ENCODE measurements at regions not wholly inside any gene's neighbourhood (a gene's known extent, or its start where the extent isn't known, plus 50 kb on each side); places are given as distances from the start of the nearest gene placed in this dataset.
"Not testable (repeated sequence)": the region's sequence is repeated elsewhere in the genome, so short reads cannot be mapped to it uniquely, and the experiment has no call there.

DNA sequence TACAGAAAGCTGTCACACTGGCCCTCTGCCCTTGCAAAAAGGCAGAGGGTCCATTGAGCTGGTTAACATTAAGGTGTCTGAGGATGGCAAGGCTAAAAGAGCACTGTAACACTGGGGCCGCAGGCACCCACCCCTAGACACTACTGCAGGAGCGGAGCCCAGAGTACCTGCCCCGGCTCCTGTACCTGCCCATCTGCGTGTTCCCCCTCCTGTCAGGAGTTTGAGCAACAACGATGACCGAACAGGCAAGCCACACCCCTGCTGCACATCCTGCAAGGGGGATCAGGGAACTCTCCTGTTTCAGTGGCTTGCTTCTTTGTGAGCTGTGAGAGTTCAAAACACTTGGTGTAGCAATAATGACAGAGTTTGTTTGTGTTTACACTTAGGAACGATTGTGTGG lies 117.4 kb upstream of the STARD13 start:
- no peak for DNase-seq (ENCODE audit: low read depth in 6 of 9, low spot score in 9 of 9)
- WGBS, result 92% methylated on average over 7 of the region's 7 CpGs

DNA sequence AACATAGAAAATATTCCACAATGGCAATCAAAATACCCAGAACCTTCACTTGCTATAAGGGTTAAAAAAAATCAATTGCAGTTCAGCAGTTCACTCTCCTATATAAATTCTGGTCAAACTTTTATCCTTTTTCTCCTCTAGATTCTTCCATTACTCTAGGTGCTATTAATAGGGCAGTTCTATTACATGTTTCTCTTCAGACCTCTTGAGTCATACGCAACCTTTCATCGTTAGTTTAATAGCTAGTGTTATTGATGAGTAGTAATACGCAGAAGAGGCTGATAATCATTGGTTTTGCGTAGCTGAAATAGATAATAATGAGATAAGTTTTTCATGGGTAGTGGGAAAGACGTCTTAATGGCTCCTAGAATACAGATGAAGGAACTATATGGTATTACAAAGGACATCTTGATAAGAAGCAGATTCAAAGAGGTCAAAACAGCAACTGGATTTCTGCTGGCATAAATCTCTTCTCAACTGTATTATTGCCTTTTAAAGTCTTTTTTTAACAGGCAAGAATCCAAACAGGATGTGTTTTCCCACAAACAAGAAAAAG lies 118.3 kb upstream of the STARD13 start:
- whole genome bisulfite sequencing, result 95% methylated on average over 5 of the region's 5 CpGs
- H3K4me3 ChIP-seq (ENCODE audit: low read length in 2 of 2), result no peak overlapping the region
- H3K9me3 ChIP-seq (ENCODE audit: control insufficient read depth in 2 of 2, insufficient read depth in 1 of 2, low read length in 1 of 2), result no peaks in the 10 kb centered on the region
- no peaks in the 10 kb centered on the region for H3K36me3 ChIP-seq (ENCODE audit: control insufficient read depth in 2 of 2, insufficient read depth in 2 of 2, low read length in 1 of 2)
- no peaks in the 10 kb centered on the region for H3K27me3 ChIP-seq (ENCODE audit: control insufficient read depth in 2 of 2, insufficient read depth in 1 of 2, low read length in 1 of 2)
- no peak for DNase-seq (ENCODE audit: low read depth in 6 of 9, low spot score in 9 of 9)
- H3K27ac ChIP-seq (ENCODE audit: low read depth in 1 of 2, low read length in 1 of 2), result no peak overlapping the region
- H3K4me1 ChIP-seq (ENCODE audit: control insufficient read depth in 2 of 2, insufficient read depth in 2 of 2, low read length in 2 of 2), result no peaks in the 10 kb centered on the region

More for the DNA sequence above, 117.4 kb upstream of the STARD13 start:
- H3K4me3 ChIP-seq (ENCODE audit: low read length in 2 of 2), result no peak overlapping the region
- no peaks in the 10 kb centered on the region for H3K27me3 ChIP-seq (ENCODE audit: control insufficient read depth in 2 of 2, insufficient read depth in 1 of 2, low read length in 1 of 2)
- no peaks in the 10 kb centered on the region for H3K36me3 ChIP-seq (ENCODE audit: control insufficient read depth in 2 of 2, insufficient read depth in 2 of 2, low read length in 1 of 2)
- H3K27ac ChIP-seq (ENCODE audit: low read depth in 1 of 2, low read length in 1 of 2), result no peak overlapping the region
- no peaks in the 10 kb centered on the region for H3K4me1 ChIP-seq (ENCODE audit: control insufficient read depth in 2 of 2, insufficient read depth in 2 of 2, low read length in 2 of 2)
- no peaks in the 10 kb centered on the region for H3K9me3 ChIP-seq (ENCODE audit: control insufficient read depth in 2 of 2, insufficient read depth in 1 of 2, low read length in 1 of 2)

DNA sequence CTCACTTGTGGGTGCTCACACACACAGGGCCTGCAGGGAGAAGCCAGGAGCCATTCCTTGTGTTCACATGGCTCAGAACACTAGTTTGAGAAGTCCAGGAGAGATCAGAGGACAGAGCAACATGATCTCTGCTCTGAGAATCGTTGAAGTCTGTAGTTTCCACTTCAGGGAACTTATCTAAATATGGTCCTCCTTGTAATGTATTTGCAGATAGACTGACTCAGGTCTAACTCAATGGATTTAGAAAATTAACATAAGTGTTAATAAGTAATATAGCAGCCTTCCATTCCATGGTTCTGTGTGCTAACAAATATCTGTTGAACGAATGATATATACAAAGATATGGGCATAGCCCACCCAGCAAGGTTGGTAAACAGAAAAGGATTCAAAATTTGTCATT lies 119.8 kb upstream of the STARD13 start:
- no peak overlapping the region for H3K27ac ChIP-seq (ENCODE audit: low read depth in 1 of 2, low read length in 1 of 2)
- no peaks in the 10 kb centered on the region for H3K27me3 ChIP-seq (ENCODE audit: control insufficient read depth in 2 of 2, insufficient read depth in 1 of 2, low read length in 1 of 2)
- DNase-seq (ENCODE audit: low read depth in 6 of 9, low spot score in 9 of 9), result no peak
- H3K9me3 ChIP-seq (ENCODE audit: control insufficient read depth in 2 of 2, insufficient read depth in 1 of 2, low read length in 1 of 2), result no peaks in the 10 kb centered on the region
- WGBS, result 91% methylated on average over 2 of the region's 2 CpGs
- no peak overlapping the region for H3K4me3 ChIP-seq (ENCODE audit: low read length in 2 of 2)
- H3K36me3 ChIP-seq (ENCODE audit: control insufficient read depth in 2 of 2, insufficient read depth in 2 of 2, low read length in 1 of 2), result no peaks in the 10 kb centered on the region
- no peaks in the 10 kb centered on the region for H3K4me1 ChIP-seq (ENCODE audit: control insufficient read depth in 2 of 2, insufficient read depth in 2 of 2, low read length in 2 of 2)

DNA sequence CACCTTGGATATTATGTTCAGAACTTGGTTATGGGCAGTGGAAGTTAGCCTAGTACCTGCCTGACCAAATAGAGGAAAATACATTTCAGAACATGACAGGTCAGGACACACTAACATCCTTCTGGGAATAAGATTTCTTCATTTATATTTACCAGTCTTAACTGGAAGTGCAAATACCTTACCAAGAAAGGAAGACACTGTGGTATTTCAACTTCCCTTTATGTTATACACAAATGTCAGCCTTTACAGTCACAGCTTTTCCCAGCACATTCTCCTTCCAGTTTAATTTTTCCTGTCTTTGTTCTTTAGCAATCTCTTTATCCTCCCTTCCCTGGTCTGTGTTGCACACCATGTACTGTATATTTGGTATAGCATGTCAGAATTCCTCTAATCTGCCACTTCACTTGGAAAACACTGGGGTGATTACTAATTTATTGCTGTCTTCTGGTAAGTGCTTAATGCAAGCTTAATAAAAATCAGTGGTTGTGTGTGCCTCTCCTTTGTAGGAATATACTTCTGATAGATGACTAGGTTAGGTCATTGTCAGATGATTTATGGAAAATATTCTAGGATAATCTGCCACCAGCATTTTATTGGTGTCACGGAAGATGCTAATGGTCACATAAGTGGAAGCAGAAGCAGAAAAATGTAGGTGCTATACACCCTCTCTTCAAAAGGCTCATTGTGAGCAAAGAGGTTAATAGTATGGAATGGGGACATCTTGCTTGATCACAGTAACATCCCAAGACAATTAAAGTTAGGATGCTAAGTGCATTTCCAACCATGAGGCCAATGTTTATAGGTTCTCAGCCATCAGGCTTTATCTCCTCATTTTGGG lies 124.3 kb upstream of the STARD13 start:
- no peaks in the 10 kb centered on the region for H3K36me3 ChIP-seq (ENCODE audit: control insufficient read depth in 2 of 2, insufficient read depth in 2 of 2, low read length in 1 of 2)
- no peaks in the 10 kb centered on the region for H3K27me3 ChIP-seq (ENCODE audit: control insufficient read depth in 2 of 2, insufficient read depth in 1 of 2, low read length in 1 of 2)
- H3K9me3 ChIP-seq (ENCODE audit: control insufficient read depth in 2 of 2, insufficient read depth in 1 of 2, low read length in 1 of 2), result no peaks in the 10 kb centered on the region
- no peak overlapping the region for H3K4me3 ChIP-seq (ENCODE audit: low read length in 2 of 2)
- no peak overlapping the region for H3K27ac ChIP-seq (ENCODE audit: low read depth in 1 of 2, low read length in 1 of 2)
- DNase-seq (ENCODE audit: low read depth in 6 of 9, low spot score in 9 of 9), result no peak
- no peaks in the 10 kb centered on the region for H3K4me1 ChIP-seq (ENCODE audit: control insufficient read depth in 2 of 2, insufficient read depth in 2 of 2, low read length in 2 of 2)
- 94% methylated on average over 1 of the region's 1 CpG for WGBS

DNA sequence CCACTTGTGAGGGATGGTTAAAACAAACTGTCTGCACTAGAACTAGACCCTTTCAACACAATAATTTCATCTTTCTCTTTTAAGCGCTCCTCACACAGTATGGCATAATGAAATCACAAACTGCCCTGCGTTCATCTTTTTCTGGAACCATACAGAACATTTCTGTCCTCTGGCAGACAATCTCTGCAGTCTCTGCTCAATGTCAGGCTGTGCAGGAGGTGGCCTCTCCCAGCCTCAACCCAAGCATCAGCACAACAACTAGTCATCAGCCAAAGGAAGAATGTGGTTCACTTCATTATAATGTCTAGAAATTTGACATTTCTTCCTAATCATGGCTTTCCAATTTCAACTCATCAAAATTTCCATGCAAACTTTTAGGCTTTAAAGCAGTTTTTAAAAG lies 125.1 kb upstream of the STARD13 start:
- Histone ChIP-seq H3K27me3 (ENCODE audit: control insufficient read depth in 2 of 2, insufficient read depth in 1 of 2, low read length in 1 of 2) (no peaks in the 10 kb centered on the region), H3K27ac (ENCODE audit: low read depth in 1 of 2, low read length in 1 of 2) (no peak overlapping the region), H3K4me3 (ENCODE audit: low read length in 2 of 2) (no peak overlapping the region), H3K4me1 (ENCODE audit: control insufficient read depth in 2 of 2, insufficient read depth in 2 of 2, low read length in 2 of 2) (no peaks in the 10 kb centered on the region), H3K36me3 (ENCODE audit: control insufficient read depth in 2 of 2, insufficient read depth in 2 of 2, low read length in 1 of 2) (no peaks in the 10 kb centered on the region), H3K9me3 (ENCODE audit: control insufficient read depth in 2 of 2, insufficient read depth in 1 of 2, low read length in 1 of 2) (no peaks in the 10 kb centered on the region)
- no peak for DNase-seq (ENCODE audit: low read depth in 6 of 9, low spot score in 9 of 9)
- WGBS, result 100% methylated on average over 2 of the region's 2 CpGs

DNA sequence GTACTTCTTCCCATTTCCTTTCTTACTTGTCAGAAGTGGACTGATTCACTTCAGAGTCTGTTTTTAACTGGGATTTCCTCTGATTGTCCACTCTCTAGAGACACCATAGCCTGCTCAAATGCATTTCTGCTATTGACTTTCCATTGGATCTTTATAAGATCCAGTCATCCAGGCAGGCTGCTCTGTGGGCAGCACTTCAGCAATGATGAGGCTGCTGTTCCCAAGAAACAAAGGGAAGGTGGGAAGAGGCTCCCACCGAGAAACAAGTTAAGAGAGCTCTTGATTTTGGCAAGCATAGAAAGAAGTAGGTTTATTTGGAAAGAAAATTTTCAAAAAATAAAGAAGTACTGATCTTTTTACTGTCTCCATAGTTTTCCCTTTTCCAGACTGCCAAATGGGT lies 125.8 kb upstream of the STARD13 start:
- H3K27me3 ChIP-seq (ENCODE audit: control insufficient read depth in 2 of 2, insufficient read depth in 1 of 2, low read length in 1 of 2), result no peaks in the 10 kb centered on the region
- H3K4me3 ChIP-seq (ENCODE audit: low read length in 2 of 2), result no peak overlapping the region
- WGBS, result 92% methylated on average over 1 of the region's 1 CpG
- H3K4me1 ChIP-seq (ENCODE audit: control insufficient read depth in 2 of 2, insufficient read depth in 2 of 2, low read length in 2 of 2), result no peaks in the 10 kb centered on the region
- no peaks in the 10 kb centered on the region for H3K36me3 ChIP-seq (ENCODE audit: control insufficient read depth in 2 of 2, insufficient read depth in 2 of 2, low read length in 1 of 2)
- H3K27ac ChIP-seq (ENCODE audit: low read depth in 1 of 2, low read length in 1 of 2), result no peak overlapping the region
- no peaks in the 10 kb centered on the region for H3K9me3 ChIP-seq (ENCODE audit: control insufficient read depth in 2 of 2, insufficient read depth in 1 of 2, low read length in 1 of 2)
- DNase-seq (ENCODE audit: low read depth in 6 of 9, low spot score in 9 of 9), result no peak

DNA sequence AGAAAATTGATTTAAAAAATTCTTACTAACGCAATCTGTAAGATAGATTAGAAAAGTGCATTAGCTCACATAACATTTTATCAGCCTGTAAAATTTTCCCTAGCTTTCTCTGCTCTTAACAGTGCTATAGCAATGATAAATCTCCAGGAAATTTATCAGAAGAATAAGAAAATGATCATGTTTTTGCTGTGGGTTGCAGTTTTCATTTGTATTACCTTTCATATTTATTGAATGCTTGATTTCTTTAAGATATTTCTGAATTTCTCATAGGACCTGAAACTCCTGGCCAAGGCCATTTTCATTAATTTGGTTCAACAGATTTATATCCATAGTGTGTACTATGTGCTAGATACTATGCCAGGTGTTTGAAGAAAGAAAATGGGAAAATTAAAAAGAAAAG lies 130.3 kb upstream of the STARD13 start:
- Histone ChIP-seq H3K9me3 (ENCODE audit: control insufficient read depth in 2 of 2, insufficient read depth in 1 of 2, low read length in 1 of 2) (no peaks in the 10 kb centered on the region), H3K4me1 (ENCODE audit: control insufficient read depth in 2 of 2, insufficient read depth in 2 of 2, low read length in 2 of 2) (no peaks in the 10 kb centered on the region), H3K27me3 (ENCODE audit: control insufficient read depth in 2 of 2, insufficient read depth in 1 of 2, low read length in 1 of 2) (no peaks in the 10 kb centered on the region), H3K4me3 (ENCODE audit: low read length in 2 of 2) (no peak overlapping the region), H3K27ac (ENCODE audit: low read depth in 1 of 2, low read length in 1 of 2) (no peak overlapping the region), H3K36me3 (ENCODE audit: control insufficient read depth in 2 of 2, insufficient read depth in 2 of 2, low read length in 1 of 2) (no peaks in the 10 kb centered on the region)
- WGBS, result 98% methylated on average over 1 of the region's 1 CpG
- no peak for DNase-seq (ENCODE audit: low read depth in 6 of 9, low spot score in 9 of 9)

DNA sequence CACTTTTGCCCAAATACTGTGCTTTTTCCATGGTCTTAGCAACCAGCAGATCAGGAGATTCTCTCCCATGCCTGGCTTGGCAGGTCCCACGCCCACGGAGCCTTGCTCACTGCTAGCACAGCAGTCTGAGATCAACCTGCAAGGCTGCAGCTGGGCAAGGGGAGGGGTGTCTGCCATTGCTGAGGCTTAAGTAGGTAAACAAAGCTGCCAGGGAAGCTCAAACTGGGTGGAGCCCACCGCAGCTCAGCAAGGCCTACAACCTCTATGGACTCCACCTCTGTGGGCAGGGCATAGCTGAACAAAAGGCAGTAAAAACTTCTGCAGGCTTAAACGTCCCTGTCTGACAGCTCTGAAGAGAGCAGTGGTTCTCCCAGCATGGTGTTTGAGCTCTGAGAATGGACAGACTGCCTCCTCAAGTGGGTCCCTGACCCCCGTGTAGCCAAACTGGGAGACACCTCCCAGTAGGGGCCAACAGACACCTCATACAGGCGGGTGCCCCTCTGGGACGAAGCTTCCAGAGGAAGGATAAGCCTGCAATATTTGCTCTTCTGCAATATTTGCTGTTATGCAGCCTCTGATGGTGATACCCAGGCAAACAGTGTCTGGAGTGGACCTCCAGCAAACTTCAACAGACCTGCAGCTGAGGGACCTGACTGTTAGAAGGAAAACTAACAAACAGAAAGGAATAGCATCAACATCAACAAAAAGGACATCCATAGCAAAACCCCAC lies 132.8 kb upstream of the STARD13 start:
- not testable (repeated sequence) for H3K27ac ChIP-seq (ENCODE audit: low read depth in 1 of 2, low read length in 1 of 2); H3K27me3 ChIP-seq (ENCODE audit: control insufficient read depth in 2 of 2, insufficient read depth in 1 of 2, low read length in 1 of 2); DNase-seq (ENCODE audit: low read depth in 6 of 9, low spot score in 9 of 9); H3K4me1 ChIP-seq (ENCODE audit: control insufficient read depth in 2 of 2, insufficient read depth in 2 of 2, low read length in 2 of 2); H3K9me3 ChIP-seq (ENCODE audit: control insufficient read depth in 2 of 2, insufficient read depth in 1 of 2, low read length in 1 of 2); H3K36me3 ChIP-seq (ENCODE audit: control insufficient read depth in 2 of 2, insufficient read depth in 2 of 2, low read length in 1 of 2); H3K4me3 ChIP-seq (ENCODE audit: low read length in 2 of 2)
- WGBS, result 93% methylated on average over 7 of the region's 7 CpGs

DNA sequence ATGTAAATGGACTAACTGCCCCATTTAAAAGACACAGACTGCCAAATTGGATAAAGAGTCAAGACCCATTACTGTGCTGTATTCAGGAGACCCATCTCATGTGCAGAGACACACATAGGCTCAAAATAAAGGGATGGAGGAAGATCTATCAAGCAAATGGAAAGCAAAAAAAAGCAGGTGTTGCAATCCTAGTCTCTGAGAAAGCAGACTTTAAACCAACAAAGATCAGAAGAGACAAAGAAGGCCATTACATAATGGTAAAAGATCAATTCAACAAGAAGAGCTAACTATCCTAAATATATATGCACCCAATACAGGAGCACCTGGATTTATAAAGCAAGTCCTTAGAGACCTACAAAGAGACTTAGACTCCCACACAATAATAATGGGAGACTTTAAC lies 134.6 kb upstream of the STARD13 start:
- not testable (repeated sequence) for H3K27ac ChIP-seq (ENCODE audit: low read depth in 1 of 2, low read length in 1 of 2); H3K4me3 ChIP-seq (ENCODE audit: low read length in 2 of 2); H3K4me1 ChIP-seq (ENCODE audit: control insufficient read depth in 2 of 2, insufficient read depth in 2 of 2, low read length in 2 of 2); H3K36me3 ChIP-seq (ENCODE audit: control insufficient read depth in 2 of 2, insufficient read depth in 2 of 2, low read length in 1 of 2); DNase-seq (ENCODE audit: low read depth in 6 of 9, low spot score in 9 of 9); H3K27me3 ChIP-seq (ENCODE audit: control insufficient read depth in 2 of 2, insufficient read depth in 1 of 2, low read length in 1 of 2); H3K9me3 ChIP-seq (ENCODE audit: control insufficient read depth in 2 of 2, insufficient read depth in 1 of 2, low read length in 1 of 2)

Measured in thymus (tissue), 11 donors.